ENCODE measurements at regions not wholly inside any gene's neighbourhood (a gene's known extent, or its start where the extent isn't known, plus 50 kb on each side); places are given as distances from the start of the nearest gene placed in this dataset.

- no peaks in the 10 kb centered on the region for H3K4me1 ChIP-seq (ENCODE audit: control insufficient read depth, insufficient read depth, low read length)
- no peaks in the 10 kb centered on the region for H3K36me3 ChIP-seq (ENCODE audit: control insufficient read depth, insufficient read depth, low read length)
- DNase-seq (ENCODE audit: low read depth, low spot score) (no peak), ATAC-seq (no peak)
- CTCF ChIA-PET, result interaction anchor here (0.8 kb wide), 1 partner anchor 923 kb away, joined by 3 read pairs; no protein-coding TSS in a partner anchor
- POLR2A ChIA-PET, result interaction anchor here (0.6 kb wide), 1 partner anchor 115 kb away, joined by 7 read pairs; no protein-coding TSS in a partner anchor
- no peak for TF ChIP-seq REST (IDR thresholded peaks at IDR 0.05; ENCODE audit: insufficient read depth in 1 of 2, low read depth in 2 of 2, low read length in 1 of 2)
- TF ChIP-seq CTCF (IDR thresholded peaks at IDR 0.05), result no peak
- TF ChIP-seq POLR2AphosphoS5 (IDR thresholded peaks at IDR 0.05; ENCODE audit: low read depth, low read length), result no peak
- no peak for TF ChIP-seq TCF7L2 (IDR thresholded peaks at IDR 0.05; ENCODE audit: low read depth, low read length)
- no peak for TF ChIP-seq SIN3A (IDR thresholded peaks at IDR 0.05; ENCODE audit: borderline replicate concordance, insufficient read depth, low read depth, low read length)
- H3K4me3 ChIP-seq (ENCODE audit: low read depth in 2 of 2, low read length in 2 of 2), result no peak overlapping the region
- H3K27ac ChIP-seq (ENCODE audit: low read length), result no peak overlapping the region
- in situ Hi-C loops (cut with HindIII; ENCODE audit: low pct_unique_long_range_greater_than_20kb, low sequenced_read_pairs) (no loop called here), intact Hi-C loops (cut with micrococcal nuclease; ENCODE audit: unreplicated experiment) (no loop called here)
- H3K9me3 ChIP-seq (ENCODE audit: control insufficient read depth, insufficient read depth, low read depth, low read length), result no peaks in the 10 kb centered on the region
- no peaks in the 10 kb centered on the region for H3K27me3 ChIP-seq (ENCODE audit: control insufficient read depth, insufficient read depth, low read length)
- no TSS peak for BruUV-seq (replicated peaks)
These were observed 226.5 kb upstream of the CDH4 start for GRCh38 chr20:61025536-61025935.

- in situ Hi-C loops (cut with HindIII; ENCODE audit: low pct_unique_long_range_greater_than_20kb, low sequenced_read_pairs) (no loop called here), intact Hi-C loops (cut with micrococcal nuclease; ENCODE audit: unreplicated experiment) (no loop called here)
- DNase-seq (ENCODE audit: low read depth, low spot score), result no peak
- no peak for ATAC-seq
- ChIA-PET POLR2A (no interaction called here), CTCF (interaction anchor here (0.8 kb wide), 1 partner anchor 923 kb away, joined by 3 read pairs; no protein-coding TSS in a partner anchor)
- H3K4me1 ChIP-seq (ENCODE audit: control insufficient read depth, insufficient read depth, low read length), result no peaks in the 10 kb centered on the region
- BruUV-seq (replicated peaks), result no TSS peak
- no peaks in the 10 kb centered on the region for H3K27me3 ChIP-seq (ENCODE audit: control insufficient read depth, insufficient read depth, low read length)
- no peaks in the 10 kb centered on the region for H3K9me3 ChIP-seq (ENCODE audit: control insufficient read depth, insufficient read depth, low read depth, low read length)
- H3K4me3 ChIP-seq (ENCODE audit: low read depth in 2 of 2, low read length in 2 of 2), result no peak overlapping the region
- no peak overlapping the region for H3K27ac ChIP-seq (ENCODE audit: low read length)
- no peaks in the 10 kb centered on the region for H3K36me3 ChIP-seq (ENCODE audit: control insufficient read depth, insufficient read depth, low read length)
- no peak for TF ChIP-seq TCF7L2 (IDR thresholded peaks at IDR 0.05; ENCODE audit: low read depth, low read length)
- TF ChIP-seq REST (IDR thresholded peaks at IDR 0.05; ENCODE audit: insufficient read depth in 1 of 2, low read depth in 2 of 2, low read length in 1 of 2), result no peak
- no peak for TF ChIP-seq POLR2AphosphoS5 (IDR thresholded peaks at IDR 0.05; ENCODE audit: low read depth, low read length)
- TF ChIP-seq CTCF (IDR thresholded peaks at IDR 0.05), result no peak
- TF ChIP-seq SIN3A (IDR thresholded peaks at IDR 0.05; ENCODE audit: borderline replicate concordance, insufficient read depth, low read depth, low read length), result no peak
These were observed 225.9 kb upstream of the CDH4 start for GRCh38 chr20:61026173-61026572.

Data from Panc1 (cell line).